SKM-1 (cell line): ENCODE measurements at regions not wholly inside any gene's neighbourhood (a gene's known extent, or its start where the extent isn't known, plus 50 kb on each side); places are given as distances from the start of the nearest gene placed in this dataset.
"Not testable (repeated sequence)": the region's sequence is repeated elsewhere in the genome, so short reads cannot be mapped to it uniquely, and the experiment has no call there.

Experiments used
- DNase-seq: peaks from one replicate; lab custom pipeline; 2025; ENCODE audit not compliant: unreplicated experiment; lab: John Stamatoyannopoulos, UW

DNA sequence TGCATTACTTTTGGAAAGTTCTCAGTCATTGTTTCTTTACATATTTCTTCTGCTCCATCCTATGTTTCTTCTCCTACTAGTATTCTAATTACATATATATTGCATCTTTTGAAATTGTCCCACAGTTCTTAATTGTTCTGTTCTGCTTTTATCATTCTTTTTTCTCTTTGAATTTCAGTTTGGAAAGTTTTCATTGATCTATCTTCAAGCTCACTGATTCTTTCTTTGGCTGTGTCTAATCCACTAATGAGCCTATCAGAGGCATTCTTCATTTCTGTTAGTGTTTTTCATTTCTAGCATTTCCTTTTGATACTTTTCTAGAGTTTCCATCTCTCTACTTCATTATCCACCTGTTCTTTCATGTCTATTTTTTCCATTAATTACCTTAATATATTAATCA, 159.0 kb upstream of the KCNJ15 start:
- no peak for DNase-seq

DNA sequence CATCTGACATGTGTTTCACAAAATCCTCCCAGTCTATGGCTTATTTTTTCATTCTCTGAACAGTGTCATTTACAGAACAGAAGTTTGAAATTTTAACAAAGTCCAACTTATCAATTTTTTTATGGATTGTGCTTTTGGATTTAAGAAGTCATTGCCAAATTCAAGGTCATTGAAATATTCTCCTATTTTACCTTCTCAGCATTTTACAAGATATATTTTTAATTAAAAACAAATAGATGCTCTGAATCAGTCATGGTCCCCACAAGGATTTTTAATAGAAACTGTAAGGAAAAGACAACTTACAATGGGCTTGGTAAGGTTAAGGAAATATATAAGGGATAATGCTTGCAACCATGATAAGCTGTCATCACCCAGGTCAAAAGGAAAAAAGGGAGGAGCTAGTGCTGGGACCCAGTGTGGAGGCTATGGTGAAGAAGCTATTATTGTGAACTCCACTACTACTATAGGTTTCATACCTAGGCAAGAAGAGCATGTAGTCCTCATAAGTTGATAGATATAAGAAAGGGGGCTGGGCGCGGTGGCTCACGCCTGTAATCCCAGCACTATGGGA, 144.5 kb upstream of the KCNJ15 start:
- no peak for DNase-seq

DNA sequence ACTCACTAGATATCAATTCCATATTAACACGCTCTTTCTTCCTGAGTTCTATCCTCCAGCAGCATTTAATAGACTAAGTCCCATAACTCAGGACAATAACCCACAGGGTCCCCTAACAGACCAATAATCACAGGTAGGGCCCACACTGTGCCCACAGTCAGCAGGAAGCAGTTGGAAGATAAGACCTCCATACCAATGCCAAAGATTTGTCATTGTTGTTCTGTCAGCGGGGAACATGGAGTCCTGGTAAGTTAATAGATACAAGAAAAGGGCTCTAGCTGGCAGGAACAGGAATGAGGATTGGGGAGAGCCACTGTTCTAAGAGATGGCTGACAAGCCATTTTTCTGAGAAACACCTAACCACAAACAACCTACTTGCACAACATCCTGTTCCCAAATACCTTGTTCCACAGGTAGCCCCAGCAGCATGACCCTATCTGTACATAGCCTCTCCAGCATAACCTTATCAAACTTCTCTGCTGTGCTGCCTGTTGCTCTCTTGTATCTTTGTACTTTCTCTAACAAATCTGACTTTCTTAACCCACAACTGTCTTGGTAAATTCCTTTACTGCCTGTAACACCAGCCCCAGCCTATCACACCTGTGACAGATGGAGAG, 142.0 kb upstream of the KCNJ15 start:
- no peak for DNase-seq

DNA sequence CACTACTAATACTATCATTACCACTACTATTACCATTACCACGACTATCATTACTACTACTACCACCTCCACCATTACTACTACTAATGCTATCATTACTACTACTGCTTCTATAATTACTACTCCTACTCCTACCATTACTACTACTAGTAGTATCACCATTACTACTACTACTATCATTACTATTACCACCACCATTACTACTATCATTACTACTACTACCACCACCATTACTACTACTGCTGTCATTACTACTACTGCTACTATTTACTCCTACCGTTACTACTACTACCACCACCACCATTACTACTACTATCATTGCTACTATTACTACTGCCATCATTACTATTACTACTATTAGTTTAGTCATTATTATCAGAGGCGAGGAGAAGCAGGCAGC, 140.9 kb upstream of the KCNJ15 start:
- DNase-seq: no peak

DNA sequence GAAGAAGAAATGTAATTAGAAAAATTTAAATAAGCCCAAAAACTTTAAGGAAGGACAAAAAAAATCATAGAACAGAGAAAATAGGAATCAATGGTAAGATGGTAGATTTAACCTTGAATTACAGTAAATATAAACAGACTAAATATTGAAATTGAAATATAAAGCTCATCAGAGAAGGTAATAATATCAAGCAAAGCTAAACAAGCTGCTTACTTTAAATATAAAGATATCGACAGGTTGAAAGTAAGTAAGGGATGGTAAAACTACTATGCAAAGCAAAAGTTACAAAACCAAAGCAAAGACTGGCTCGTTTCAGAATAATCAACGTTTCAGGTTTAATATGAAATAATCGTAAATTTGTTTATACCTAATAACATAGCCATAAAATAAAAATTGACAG, 137.0 kb upstream of the KCNJ15 start:
- no peak for DNase-seq

DNA sequence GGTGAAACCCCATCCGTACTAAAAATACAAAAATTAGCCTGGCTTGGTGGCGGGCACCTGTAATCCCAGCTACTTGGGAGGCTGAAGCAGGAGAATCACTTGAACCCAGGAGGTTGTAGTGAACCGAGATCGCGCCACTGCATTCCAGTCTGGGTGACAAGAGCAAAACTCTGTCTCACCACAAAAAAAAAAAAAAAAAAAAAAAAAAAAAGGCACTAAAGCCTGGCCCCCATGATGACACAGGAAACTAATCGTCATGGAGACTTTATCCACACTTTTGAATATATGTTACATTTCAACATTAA, 136.2 kb upstream of the KCNJ15 start:
- DNase-seq: not testable (repeated sequence)

DNA sequence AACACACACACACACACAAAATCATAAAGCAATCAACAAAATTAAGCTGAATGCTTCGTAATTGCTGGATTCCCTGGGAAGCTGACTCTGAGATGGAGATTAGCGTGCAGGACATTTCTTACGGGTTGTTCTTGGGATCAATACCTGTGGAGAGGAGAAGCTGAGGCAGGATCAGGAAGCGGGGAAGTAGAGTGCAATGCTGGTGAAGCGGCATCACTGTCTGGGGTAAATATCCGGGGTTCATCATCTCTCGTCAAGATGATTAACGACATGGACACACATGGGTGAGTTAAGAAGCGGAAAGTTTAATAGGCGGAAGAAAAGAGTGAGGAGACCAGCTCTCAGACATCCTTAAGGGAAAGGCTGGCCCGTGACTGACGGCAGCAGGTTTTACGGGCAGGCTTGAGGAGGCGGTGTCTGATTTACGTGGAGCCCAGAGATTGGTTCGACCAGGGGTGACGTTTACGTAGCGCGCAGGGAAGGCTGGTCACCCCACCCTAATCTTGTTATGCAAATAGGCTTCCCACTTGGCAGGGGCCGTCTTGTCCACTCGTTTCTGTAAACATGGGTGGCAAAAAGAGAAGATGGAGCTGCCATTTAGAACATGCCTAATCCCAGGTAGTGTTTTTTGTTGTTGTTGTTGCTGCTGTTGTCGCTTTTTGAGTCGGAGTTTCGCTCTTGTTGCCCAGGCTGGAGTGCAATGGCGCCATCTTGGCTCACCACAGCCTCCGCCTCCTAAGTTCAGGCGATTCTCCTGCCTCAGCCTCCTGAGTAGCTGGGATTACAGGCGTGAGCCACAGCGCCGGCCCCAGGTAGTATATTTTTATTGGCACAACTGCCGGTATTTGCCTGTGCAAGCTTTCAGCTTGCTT, 135.6 kb upstream of the KCNJ15 start:
- DNase-seq: no peak

DNA sequence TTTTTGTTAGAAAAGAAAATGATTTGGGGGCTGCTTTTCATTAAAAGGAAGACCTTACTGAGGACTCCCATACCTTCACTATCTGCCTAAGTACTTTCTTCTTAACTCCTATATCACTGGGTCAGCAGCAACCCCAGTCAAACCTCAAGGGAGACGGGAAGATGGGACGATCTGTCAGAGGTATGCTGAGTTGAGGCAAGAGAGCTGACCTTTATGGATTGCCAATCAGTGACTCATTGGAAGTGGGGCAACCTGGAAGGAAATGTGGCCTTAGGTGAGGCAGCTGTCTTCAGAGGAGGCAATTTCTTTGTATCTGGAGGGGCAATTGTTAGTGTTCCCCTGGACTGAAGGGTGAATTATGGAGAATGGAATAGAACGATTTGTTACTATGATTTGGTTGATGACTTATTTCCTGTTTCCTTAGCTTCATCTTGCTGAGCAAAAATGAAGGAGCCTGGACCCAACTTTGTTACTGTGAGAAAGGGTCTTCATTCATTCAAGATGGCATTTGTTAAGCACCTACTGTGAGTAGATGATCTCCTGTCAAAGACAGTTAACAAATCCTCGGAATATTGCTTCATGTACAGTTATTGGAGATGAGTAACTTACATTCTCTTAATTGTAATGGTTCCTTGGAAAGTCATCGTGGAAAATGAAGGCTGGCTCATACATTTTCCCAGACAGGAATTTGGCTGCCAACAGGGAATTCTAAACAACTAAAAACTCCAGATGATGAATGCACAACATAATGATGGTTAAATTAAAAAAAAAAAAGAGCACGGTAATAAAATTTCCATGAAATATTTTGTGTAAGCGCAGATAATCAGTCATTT, 134.7 kb upstream of the KCNJ15 start:
- no peak for DNase-seq

DNA sequence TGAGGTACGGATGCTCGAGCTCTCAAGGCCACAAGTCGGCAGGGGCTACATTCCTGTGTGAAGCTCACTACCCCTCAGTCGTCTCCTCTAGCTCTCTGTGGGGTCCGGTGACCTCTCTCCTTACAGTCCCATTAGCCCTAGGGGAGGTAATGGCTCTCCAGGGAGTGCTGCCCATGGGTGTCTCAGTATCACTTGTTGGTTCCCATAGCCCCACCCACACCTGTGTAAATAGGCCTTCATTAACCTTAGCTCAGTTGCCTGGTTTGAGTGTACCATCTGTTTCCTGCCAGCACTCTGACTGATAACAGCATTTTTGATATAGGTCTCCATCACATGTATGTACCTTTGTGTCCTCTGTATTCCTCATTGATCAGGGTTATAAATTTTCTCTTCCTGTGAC, 133.2 kb upstream of the KCNJ15 start:
- no peak for DNase-seq

DNA sequence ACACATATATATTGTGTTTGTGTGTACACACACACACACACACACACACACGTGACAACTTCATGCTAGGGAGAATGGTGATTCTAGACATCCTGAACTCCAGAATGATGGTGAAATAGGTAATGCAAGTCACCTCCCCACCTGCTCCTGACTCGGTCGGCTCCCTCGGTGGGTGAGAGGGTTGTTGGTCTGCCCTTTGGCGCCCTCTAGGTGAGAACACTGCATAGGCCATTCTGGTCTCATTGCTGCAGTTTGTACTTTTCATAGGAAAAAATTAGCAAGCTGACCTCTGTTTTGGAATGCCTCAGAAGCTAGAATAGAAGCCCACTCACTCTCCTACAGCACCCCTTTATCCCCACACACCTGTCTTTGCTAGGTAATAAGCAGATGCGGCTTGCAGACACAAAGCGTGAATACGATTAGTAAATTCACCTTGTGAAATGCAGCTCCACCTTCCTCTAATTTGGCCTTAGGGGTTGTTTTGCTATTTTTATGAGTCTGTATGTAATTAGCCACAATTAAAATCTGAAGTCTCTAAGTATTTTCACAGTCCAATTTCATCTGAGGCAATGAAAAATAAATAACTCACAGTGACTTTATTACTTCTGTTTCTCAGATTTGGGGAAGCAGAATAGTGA, 130.0 kb upstream of the KCNJ15 start:
- peak; percentile 19 for DNase-seq

DNA sequence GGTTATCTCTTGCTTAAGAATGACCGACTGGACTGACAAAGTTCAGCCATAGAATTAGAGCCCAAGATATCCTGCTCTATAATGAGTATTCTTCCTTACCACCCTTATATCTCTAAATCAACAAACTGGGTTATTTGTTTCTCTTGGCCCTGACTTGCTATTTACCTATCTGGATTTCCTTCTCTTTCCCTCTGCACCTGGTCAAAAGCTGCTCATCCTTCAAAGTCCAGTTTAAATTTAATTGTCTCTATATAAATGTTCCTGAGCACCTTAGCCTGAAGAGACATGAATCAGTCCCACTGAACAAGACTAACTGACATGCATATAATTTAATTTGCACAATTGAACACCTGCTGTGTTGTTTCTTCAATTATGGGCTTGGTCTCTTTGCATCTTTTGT, 127.1 kb upstream of the KCNJ15 start:
- DNase-seq: no peak

DNA sequence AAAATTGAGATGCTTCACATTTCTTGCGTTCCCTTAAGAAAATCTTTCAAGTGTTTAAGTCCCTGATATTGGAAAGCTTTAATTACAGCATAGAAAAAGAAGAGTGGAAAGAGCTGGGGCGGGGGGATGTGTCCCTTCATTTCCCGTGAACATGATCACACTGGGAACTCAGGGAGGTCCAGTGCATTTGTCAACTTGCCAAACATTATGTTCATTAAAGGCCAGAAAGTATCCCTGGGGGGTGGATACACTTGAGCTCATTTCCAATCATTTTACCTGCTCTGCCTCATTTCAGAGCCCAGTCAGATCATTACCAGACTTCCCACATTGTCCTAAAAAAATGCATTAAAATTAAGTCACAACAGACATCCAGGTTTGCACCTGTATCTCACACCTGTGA, 123.6 kb upstream of the KCNJ15 start:
- no peak for DNase-seq

DNA sequence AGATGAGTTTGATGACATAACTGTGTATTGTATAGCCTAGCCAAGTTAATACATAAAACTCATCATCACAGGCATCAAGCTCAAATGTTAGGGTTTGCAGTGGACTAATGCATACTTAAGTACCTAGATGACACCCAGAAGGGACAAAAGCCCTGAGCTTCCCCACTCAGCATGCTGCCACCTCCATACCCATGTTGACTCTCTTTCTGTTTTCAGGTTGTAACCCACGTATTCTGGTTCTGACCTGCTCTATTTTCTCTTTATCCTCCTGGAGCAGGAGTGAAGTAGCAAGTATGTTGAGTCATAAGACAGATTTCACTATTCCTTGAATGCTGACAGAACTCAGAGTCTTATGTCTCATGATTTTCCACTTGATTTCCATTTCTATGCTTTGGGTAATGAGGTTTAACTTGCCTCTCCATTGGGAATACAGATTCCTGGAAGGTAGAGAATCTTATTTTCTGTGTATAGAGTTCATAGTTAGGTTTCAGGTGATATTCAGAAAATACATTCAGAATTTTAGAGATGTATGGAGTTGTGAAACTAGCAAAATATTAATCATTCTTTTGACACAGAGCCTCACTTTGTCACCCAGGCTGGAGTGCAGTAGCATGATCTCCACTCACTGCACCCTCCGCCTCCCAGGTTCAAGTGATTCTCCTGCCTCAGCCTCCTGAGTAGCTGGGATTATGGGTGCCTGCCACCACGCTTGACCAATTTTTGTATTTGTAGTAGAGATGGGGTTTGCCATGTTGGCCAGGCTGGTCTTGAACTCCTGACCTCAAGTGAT, 122.5 kb upstream of the KCNJ15 start:
- DNase-seq: no peak

DNA sequence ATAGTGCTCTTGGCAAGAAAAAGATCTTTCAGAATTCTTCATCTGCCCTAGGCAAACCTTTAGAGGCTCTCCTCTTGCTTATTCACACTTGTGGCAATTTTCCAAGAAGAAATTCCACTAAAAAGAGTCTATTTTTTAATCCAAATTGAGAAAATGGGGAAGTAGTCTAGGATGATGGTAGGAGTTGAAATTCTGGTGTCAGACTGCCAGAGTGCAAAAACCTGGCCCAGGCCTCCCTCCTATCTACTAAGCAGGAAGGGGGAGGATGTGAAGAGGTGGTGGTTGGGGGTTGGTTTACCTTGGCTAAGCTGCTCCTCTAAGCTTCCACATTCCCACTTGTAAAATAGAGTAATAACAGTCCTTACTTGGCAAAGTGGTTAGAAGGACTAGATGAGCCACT, 120.6 kb upstream of the KCNJ15 start:
- DNase-seq: no peak

DNA sequence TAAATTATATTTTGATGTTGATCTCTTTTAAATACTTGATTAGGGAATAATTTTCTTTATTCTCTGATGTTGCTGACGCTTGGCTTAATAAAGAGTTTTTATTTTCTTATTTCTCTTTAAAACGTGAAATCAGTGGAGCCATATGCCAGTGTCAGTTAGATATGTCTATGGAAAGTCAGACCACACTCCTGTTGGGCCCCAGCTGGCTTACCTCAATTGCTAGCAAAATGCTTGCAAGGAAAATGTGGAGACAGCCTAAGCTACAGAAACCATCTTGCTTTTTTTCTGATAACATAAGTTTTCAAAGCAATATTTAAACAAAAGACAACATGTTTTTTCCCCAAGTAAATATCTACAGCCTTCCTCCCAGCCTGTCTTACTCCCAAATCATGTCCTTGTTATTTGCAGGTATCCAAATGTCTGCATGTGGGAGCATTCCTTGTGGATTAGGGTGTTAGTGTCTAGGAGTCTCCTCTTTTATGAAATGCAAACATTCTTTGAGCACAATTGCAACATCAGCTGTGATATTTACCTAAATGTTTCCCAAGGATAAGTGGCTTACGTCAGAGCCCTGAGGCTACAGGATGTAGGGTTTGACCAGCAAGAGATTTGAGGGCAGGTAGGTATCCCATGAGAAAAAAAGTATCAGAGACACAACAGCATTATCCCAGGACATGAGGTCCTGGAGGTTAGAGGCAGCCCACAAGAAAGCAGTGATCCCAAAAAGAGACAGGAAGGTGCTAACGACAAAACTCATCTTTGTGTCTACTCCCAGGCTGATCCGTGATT, 117.2 kb upstream of the KCNJ15 start:
- DNase-seq: no peak

DNA sequence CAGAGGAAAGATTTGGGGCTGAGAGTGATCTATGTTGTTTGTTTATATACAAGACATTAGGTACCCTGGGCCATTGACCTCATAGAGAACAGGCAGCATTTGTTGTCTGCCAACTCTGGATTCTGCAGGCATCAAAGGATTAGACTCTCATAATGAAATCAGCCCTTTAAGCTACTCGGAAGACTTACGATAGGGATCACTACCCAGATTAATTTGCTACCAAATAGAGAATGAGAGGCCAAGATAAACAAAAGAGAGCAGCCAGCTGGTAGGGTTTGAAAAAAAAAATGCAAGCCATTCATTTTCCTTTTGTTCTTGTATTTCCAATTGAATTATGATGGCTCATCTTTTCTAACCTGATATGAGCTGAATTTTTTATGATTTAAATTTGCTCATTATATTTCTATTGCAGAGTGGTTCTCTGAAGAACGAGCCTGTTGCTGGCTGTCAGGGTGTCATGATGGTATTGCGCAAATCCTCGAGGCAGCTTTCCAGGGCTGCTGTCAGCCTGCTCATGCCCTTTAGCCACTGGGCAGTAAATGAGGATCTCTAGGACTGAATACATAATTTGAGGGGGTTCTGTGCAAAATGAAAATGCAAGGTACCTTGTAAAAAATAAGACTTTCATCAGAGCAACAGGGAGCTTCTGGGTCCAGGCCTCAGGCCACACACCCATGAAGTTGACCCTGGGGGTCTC, 116.4 kb upstream of the KCNJ15 start:
- DNase-seq: no peak

DNA sequence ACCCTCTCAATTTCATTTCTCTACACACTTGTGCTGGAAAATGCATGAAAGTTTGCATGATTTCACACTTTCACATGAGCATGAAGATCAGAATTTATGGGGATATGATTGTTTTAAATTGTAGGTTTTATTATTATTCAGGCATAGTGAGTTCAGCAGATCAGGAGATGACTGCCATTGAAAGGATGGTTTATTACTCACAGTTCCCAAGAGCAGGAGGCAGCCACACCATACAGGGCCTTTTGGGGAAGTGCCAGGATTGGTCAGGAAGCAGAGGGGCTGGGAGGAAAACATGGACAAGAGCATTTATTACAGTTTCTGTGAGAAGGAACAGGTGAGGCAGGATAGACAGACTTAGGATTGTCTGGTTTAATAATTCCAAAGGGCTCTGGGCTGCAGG, 114.6 kb upstream of the KCNJ15 start:
- no peak for DNase-seq

DNA sequence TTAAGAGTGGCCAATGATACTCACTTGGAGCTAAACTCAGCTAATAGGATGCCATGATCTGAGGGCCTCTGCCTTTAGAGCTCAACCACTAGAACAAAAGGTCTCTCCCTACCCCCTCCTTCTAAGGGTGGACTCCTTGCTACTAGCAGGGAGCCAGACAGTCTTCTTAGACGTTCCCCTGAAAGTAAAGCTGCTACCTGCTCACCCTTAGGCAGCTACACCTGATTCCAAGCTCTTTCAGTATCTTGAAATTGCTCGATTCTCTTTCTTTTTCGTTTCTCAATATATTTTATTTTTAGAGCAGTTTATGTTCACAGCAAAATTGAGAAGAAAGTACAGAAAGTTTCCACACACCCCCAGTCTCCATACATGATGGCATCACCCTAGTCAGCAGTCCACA, 112.6 kb upstream of the KCNJ15 start:
- DNase-seq: no peak

DNA sequence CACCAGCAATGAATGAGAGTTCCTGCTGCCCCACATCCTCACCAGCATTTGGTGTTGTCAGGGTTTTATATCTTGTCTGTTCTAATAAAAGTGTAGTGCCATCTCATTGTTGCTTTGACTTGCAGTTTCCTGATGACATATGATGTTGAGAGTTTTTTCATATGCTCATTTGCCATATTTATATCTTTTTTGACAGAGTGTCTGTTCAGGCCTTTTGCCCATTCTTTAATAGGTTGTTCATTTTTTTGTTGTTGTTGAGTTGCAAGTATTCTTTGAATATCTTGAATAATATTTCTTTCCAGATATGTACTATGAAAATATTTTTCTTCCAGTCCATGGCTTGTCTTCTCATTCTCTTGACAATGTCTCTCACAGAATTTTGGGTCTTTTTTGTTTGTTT, 111.7 kb upstream of the KCNJ15 start:
- DNase-seq: no peak
